H9 (cell line): ENCODE measurements at regions not wholly inside any gene's neighbourhood (a gene's known extent, or its start where the extent isn't known, plus 50 kb on each side); places are given as distances from the start of the nearest gene placed in this dataset.

Experiments used
- DNase-seq: peaks from one replicate; pipeline ENCODE4 v3.0.0-alpha.2; 2017
- H2AFZ ChIP-seq: one replicate; pipeline ENCODE4 v1.6.1; 2013; ENCODE audit warnings: mild to moderate bottlenecking, low read length, control low read depth, moderate library complexity
- H2AK5ac ChIP-seq: 2 replicates; pipeline ENCODE4 v1.6.1; 2013; ENCODE audit warnings: low read length, control low read depth, mixed read lengths; ENCODE audit not compliant: insufficient read length
- H2BK120ac ChIP-seq: one replicate; pipeline ENCODE4 v1.6.1; 2013; ENCODE audit warnings: low read depth, mild to moderate bottlenecking, low read length, control low read depth, inconsistent platforms; ENCODE audit not compliant: poor library complexity, severe bottlenecking
- H2BK12ac ChIP-seq: 2 replicates; pipeline ENCODE4 v1.6.1; 2013; ENCODE audit warnings: low read length, control low read depth, mixed read lengths, low read depth; ENCODE audit not compliant: insufficient read length
- H2BK15ac ChIP-seq: 2 replicates; pipeline ENCODE4 v1.6.1; 2013; ENCODE audit warnings: low read depth, low read length, control low read depth
- H2BK20ac ChIP-seq: one replicate; pipeline ENCODE4 v1.6.1; 2013; ENCODE audit warnings: low read depth, mild to moderate bottlenecking, low read length, control low read depth, inconsistent platforms; ENCODE audit not compliant: poor library complexity, severe bottlenecking
- H2BK5ac ChIP-seq: 2 replicates; pipeline ENCODE4 v1.6.1; 2013; ENCODE audit warnings: low read length, control low read depth, mixed read lengths; ENCODE audit not compliant: insufficient read length
- H3K14ac ChIP-seq: 2 replicates; pipeline ENCODE4 v1.6.1; 2013; ENCODE audit warnings: low read length, control low read depth; ENCODE audit not compliant: insufficient read depth
- H3K18ac ChIP-seq: 2 replicates; pipeline ENCODE4 v1.6.1; 2013; ENCODE audit warnings: low read depth, mild to moderate bottlenecking, mixed read lengths, low read length, control low read depth; ENCODE audit not compliant: insufficient read length
- H3K23ac ChIP-seq: 2 replicates; pipeline ENCODE4 v1.6.1; 2013; ENCODE audit warnings: low read length, control low read depth, mixed read lengths, low read depth; ENCODE audit not compliant: insufficient read length
- H3K23me2 ChIP-seq: 2 replicates; pipeline ENCODE4 v1.6.1; 2013; ENCODE audit warnings: low read depth, mild to moderate bottlenecking, mixed read lengths, low read length, control low read depth; ENCODE audit not compliant: insufficient read length, poor library complexity, severe bottlenecking
- H3K27ac ChIP-seq: 2 replicates; pipeline ENCODE4 v1.5.1; 2013; ENCODE audit warnings: low read length, control low read depth, mixed read lengths, low read depth; ENCODE audit not compliant: insufficient read length
- H3K27me3 ChIP-seq: 2 replicates; pipeline ENCODE4 v1.6.1; 2013; ENCODE audit warnings: low read length, control low read depth, inconsistent platforms; ENCODE audit not compliant: insufficient read depth
- H3K4ac ChIP-seq: 2 replicates; pipeline ENCODE4 v1.6.1; 2013; ENCODE audit warnings: low read depth, mild to moderate bottlenecking, control low read depth, inconsistent platforms, low read length, moderate library complexity
- H3K4me1 ChIP-seq: 2 replicates; pipeline ENCODE4 v1.6.1; 2013; ENCODE audit warnings: low read length, control low read depth, inconsistent platforms; ENCODE audit not compliant: insufficient read depth
- H3K4me2 ChIP-seq: 2 replicates; pipeline ENCODE4 v1.6.1; 2013; ENCODE audit warnings: low read length, control low read depth, mixed read lengths; ENCODE audit not compliant: insufficient read length, insufficient read depth
- H3K56ac ChIP-seq: 2 replicates; pipeline ENCODE4 v1.6.1; 2013; ENCODE audit warnings: low read depth, mild to moderate bottlenecking, mixed read lengths, low read length, control low read depth; ENCODE audit not compliant: insufficient read length
- H3K79me1 ChIP-seq: 2 replicates; pipeline ENCODE4 v1.6.1; 2013; ENCODE audit warnings: low read depth, mild to moderate bottlenecking, moderate library complexity, low read length, control low read depth, inconsistent platforms; ENCODE audit not compliant: insufficient read depth, poor library complexity, severe bottlenecking
- H3K79me2 ChIP-seq: 2 replicates; pipeline ENCODE4 v1.6.1; 2013; ENCODE audit warnings: low read length, control low read depth, inconsistent platforms; ENCODE audit not compliant: insufficient read depth
- H3K9ac ChIP-seq: 2 replicates; pipeline ENCODE4 v1.6.1; 2013; ENCODE audit warnings: low read length, control low read depth, mixed read lengths; ENCODE audit not compliant: insufficient read length; ENCODE audit errors: extremely low read depth
- H3K9me3 ChIP-seq: one replicate; pipeline ENCODE4 v1.6.1; 2013; ENCODE audit warnings: low read depth, low read length, inconsistent platforms; ENCODE audit not compliant: control insufficient read depth
- H3T11ph ChIP-seq: one replicate; pipeline ENCODE4 v1.6.1; 2013; ENCODE audit warnings: mild to moderate bottlenecking, low read length, control low read depth, inconsistent platforms
- H4K20me1 ChIP-seq: one replicate; pipeline ENCODE4 v1.6.1; 2013; ENCODE audit not compliant: control insufficient read depth, insufficient read length, insufficient read depth
- H4K5ac ChIP-seq: 2 replicates; pipeline ENCODE4 v1.6.1; 2013; ENCODE audit warnings: low read depth, mild to moderate bottlenecking, mixed read lengths, low read length, control low read depth; ENCODE audit not compliant: insufficient read length
- H4K8ac ChIP-seq: replicated peaks from 2 replicates; pipeline ENCODE4 v1.6.1; 2013; ENCODE audit warnings: low read length, control low read depth, mixed read lengths, low read depth; ENCODE audit not compliant: insufficient read length
- H4K91ac ChIP-seq: 2 replicates; pipeline ENCODE4 v1.6.1; 2013; ENCODE audit warnings: low read depth, mild to moderate bottlenecking, moderate library complexity, mixed read lengths, low read length, control low read depth; ENCODE audit not compliant: insufficient read length
- H3K27ac Mint-ChIP-seq, 3 experiments: 2 replicates in 2 of 3; 3 replicates in 1 of 3; pipeline ENCODE4 v1.8.0; 2020 to 2021; ENCODE audit warnings: mixed read lengths in 3 of 3, mild to moderate bottlenecking in 1 of 3, moderate library complexity in 1 of 3
- H3K27me3 Mint-ChIP-seq: 2 replicates; pipeline ENCODE4 v1.8.0; 2021; ENCODE audit warnings: low read depth, mild to moderate bottlenecking, moderate library complexity, mixed read lengths
- H3K36me3 Mint-ChIP-seq, 3 experiments: 2 replicates in 2 of 3; 3 replicates in 1 of 3; pipeline ENCODE4 v1.8.0; 2020 to 2021; ENCODE audit warnings: low read depth in 3 of 3, mixed read lengths in 3 of 3; ENCODE audit not compliant: insufficient read depth in 1 of 3
- H3K4me1 Mint-ChIP-seq, 2 experiments: 2 replicates each; pipeline ENCODE4 v1.8.0; 2020; ENCODE audit warnings: mixed read lengths in 2 of 2
- H3K4me3 Mint-ChIP-seq, 2 experiments: 2 replicates in 1 of 2; 3 replicates in 1 of 2; pipeline ENCODE4 v1.8.0; 2020 to 2021; ENCODE audit warnings: mild to moderate bottlenecking in 2 of 2, mixed read lengths in 2 of 2, moderate library complexity in 1 of 2
- H3K9me3 Mint-ChIP-seq, 2 experiments: 2 replicates in 1 of 2; 3 replicates in 1 of 2; pipeline ENCODE4 v1.8.0; 2020; ENCODE audit warnings: mild to moderate bottlenecking in 2 of 2, mixed read lengths in 2 of 2, moderate library complexity in 1 of 2
- CTCF ChIP-seq: fragments of 200-600 bp; sonication (generic); conservative IDR thresholded peaks from 3 replicates; pipeline ENCODE4 v1.8.0; 2021; ENCODE audit warnings: antibody characterized with exemption, mild to moderate bottlenecking
- WGBS: extraction: QIAGEN DNeasy Blood & Tissue Kit; methylation state at CpG from one replicate; pipeline ENCODE4 v1.1.7; 2013; ENCODE audit warnings: missing lambda C conversion rate, low lambda C conversion rate, mixed read lengths; ENCODE audit not compliant: insufficient read length; ENCODE audit errors: extremely low coverage; 5-methylcytosine and 5-hydroxymethylcytosine counted together

- Mint-ChIP-seq H3K4me3 (no peak overlapping the region), H3K4me1 (no peaks in the 10 kb centered on the region), H3K36me3 (no peaks in the 10 kb centered on the region), H3K27me3 (peaks cover 4% of the 10 kb centered on the region), H3K9me3 (no peaks in the 10 kb centered on the region), H3K27ac (no peak overlapping the region)
- Histone ChIP-seq H3K23ac (no peak overlapping the region), H2BK15ac (no peak overlapping the region), H3K4me2 (no peak overlapping the region), H3K9ac (no peak overlapping the region), H3K27ac (no peak overlapping the region), H3K27me3 (no peaks in the 10 kb centered on the region), H4K8ac (no peak overlapping the region), H2AK5ac (no peak overlapping the region), H3K56ac (no peak overlapping the region), H4K20me1 (no peaks in the 10 kb centered on the region), H4K91ac (no peak overlapping the region), H2BK5ac (no peak overlapping the region), H2BK120ac (no peak overlapping the region), H3K23me2 (no peaks in the 10 kb centered on the region), H3K14ac (no peak overlapping the region), H3T11ph (no peak overlapping the region), H2AFZ (no peak overlapping the region), H3K4ac (no peak overlapping the region), H4K5ac (no peak overlapping the region), H2BK20ac (no peak overlapping the region), H3K79me2 (no peaks in the 10 kb centered on the region), H2BK12ac (no peak overlapping the region), H3K9me3 (no peaks in the 10 kb centered on the region), H3K4me1 (no peaks in the 10 kb centered on the region), H3K79me1 (no peaks in the 10 kb centered on the region), H3K18ac (no peak overlapping the region)
- no CpG with 5 or more reads among the region's 2 CpGs for WGBS
- no peak for TF ChIP-seq CTCF
- DNase-seq, result no peak
These were observed 137.4 kb upstream of the SLC22A23 start for GRCh38 chr6:3594201-3594600.
